Germinal center (tissue), 1 donor: ENCODE measurements at regions not wholly inside any gene's neighbourhood (a gene's known extent, or its start where the extent isn't known, plus 50 kb on each side); places are given as distances from the start of the nearest gene placed in this dataset.

Source experiments
- DNase-seq: peaks from one replicate; pipeline ENCODE4 v3.0.0; 2012; ENCODE audit warnings: mixed read lengths, low spot score

- DNase-seq: no peak
These were observed 50.6 kb upstream of the ZNF385D start for GRCh38 chr3:21801631-21802030.

GRCh38 chr3:21803604-21804003 is 52.6 kb upstream of the ZNF385D start:
- no peak for DNase-seq

GRCh38 chr3:21804330-21804729 is 53.3 kb upstream of the ZNF385D start:
- DNase-seq: no peak

GRCh38 chr3:21806733-21807132 is 55.7 kb upstream of the ZNF385D start:
- no peak for DNase-seq

- DNase-seq: no peak
These were observed 74.7 kb upstream of the ZNF385D start for GRCh38 chr3:21825684-21826083.

- no peak for DNase-seq
These were observed 75.4 kb upstream of the ZNF385D start for GRCh38 chr3:21826416-21826815.

GRCh38 chr3:21830541-21830940 is 79.5 kb upstream of the ZNF385D start:
- DNase-seq: no peak

GRCh38 chr3:21835264-21835663 is 84.3 kb upstream of the ZNF385D start:
- DNase-seq: no peak

- no peak for DNase-seq
These were observed 85.2 kb upstream of the ZNF385D start for GRCh38 chr3:21836227-21836626.

GRCh38 chr3:21839176-21839575 is 88.2 kb upstream of the ZNF385D start:
- no peak for DNase-seq

- no peak for DNase-seq
These were observed 88.6 kb upstream of the ZNF385D start for GRCh38 chr3:21839592-21839991.

- DNase-seq: no peak
These were observed 96.0 kb upstream of the ZNF385D start for GRCh38 chr3:21847005-21847404.

- no peak for DNase-seq
These were observed 108.4 kb upstream of the ZNF385D start for GRCh38 chr3:21859124-21860081.

- DNase-seq: no peak
These were observed 109.1 kb upstream of the ZNF385D start for GRCh38 chr3:21860082-21860475.

GRCh38 chr3:21860657-21861056 is 109.6 kb upstream of the ZNF385D start:
- no peak for DNase-seq

- no peak for DNase-seq
These were observed 125.8 kb upstream of the ZNF385D start for GRCh38 chr3:21876782-21877181.

- no peak for DNase-seq
These were observed 126.3 kb upstream of the ZNF385D start for GRCh38 chr3:21877214-21877754.

- no peak for DNase-seq
These were observed 128.3 kb upstream of the ZNF385D start for GRCh38 chr3:21879184-21879886.

- DNase-seq: no peak
These were observed 137.6 kb upstream of the ZNF385D start for GRCh38 chr3:21888656-21889055.

- DNase-seq: no peak
These were observed 138.2 kb upstream of the ZNF385D start for GRCh38 chr3:21889166-21889565.

GRCh38 chr3:21892104-21892503 is 141.1 kb upstream of the ZNF385D start:
- no peak for DNase-seq

GRCh38 chr3:21893242-21893641 is 142.2 kb upstream of the ZNF385D start:
- no peak for DNase-seq
